WERI-Rb-1 (cell line): ENCODE measurements at regions not wholly inside any gene's neighbourhood (a gene's known extent, or its start where the extent isn't known, plus 50 kb on each side); places are given as distances from the start of the nearest gene placed in this dataset.
"Not testable (repeated sequence)": the region's sequence is repeated elsewhere in the genome, so short reads cannot be mapped to it uniquely, and the experiment has no call there.

Experiments
- DNase-seq: peaks from one replicate; pipeline ENCODE4 v3.0.0-alpha.2; 2020
- H3K27ac ChIP-seq: fragments of 250-450 bp; sonication (Bioruptor Pico); 2 replicates; pipeline ENCODE4 v1.5.1; 2020; ENCODE audit warnings: mild to moderate bottlenecking, moderate library complexity
- H3K27me3 ChIP-seq: fragments of 250-450 bp; sonication (Bioruptor Pico); 2 replicates; pipeline ENCODE4 v1.5.1; 2021; ENCODE audit warnings: mild to moderate bottlenecking, low read depth, moderate library complexity; ENCODE audit not compliant: insufficient read depth, severe bottlenecking
- H3K36me3 ChIP-seq: fragments of 250-450 bp; sonication (Bioruptor Pico); 2 replicates; pipeline ENCODE4 v1.5.1; 2020; ENCODE audit warnings: mild to moderate bottlenecking, moderate library complexity
- H3K4me3 ChIP-seq: 2 replicates; pipeline ENCODE4 v1.5.1; 2011; ENCODE audit warnings: low read depth, mild to moderate bottlenecking, control low read depth, low read length
- H3K9me3 ChIP-seq: fragments of 250-450 bp; sonication (Bioruptor Pico); 2 replicates; pipeline ENCODE4 v1.5.1; 2021; ENCODE audit warnings: mild to moderate bottlenecking, moderate library complexity; ENCODE audit not compliant: severe bottlenecking

- H3K9me3 ChIP-seq, H3K4me3 ChIP-seq, DNase-seq, H3K27me3 ChIP-seq, H3K27ac ChIP-seq, H3K36me3 ChIP-seq: not testable (repeated sequence)
Measured at GRCh38 chr1:143826162-143826561, 145.6 kb downstream of the FAM72C start.

- H3K4me3 ChIP-seq, H3K27me3 ChIP-seq, H3K36me3 ChIP-seq, H3K27ac ChIP-seq, H3K9me3 ChIP-seq, DNase-seq: not testable (repeated sequence)
Measured at GRCh38 chr1:143824266-143824665, 147.5 kb downstream of the FAM72C start.

- not testable (repeated sequence) for H3K36me3 ChIP-seq, H3K9me3 ChIP-seq, H3K27me3 ChIP-seq, DNase-seq, H3K27ac ChIP-seq, H3K4me3 ChIP-seq
Measured at GRCh38 chr1:143820058-143820457, 151.7 kb downstream of the FAM72C start.

- not testable (repeated sequence) for H3K36me3 ChIP-seq, DNase-seq, H3K9me3 ChIP-seq, H3K4me3 ChIP-seq, H3K27me3 ChIP-seq, H3K27ac ChIP-seq
Measured at GRCh38 chr1:143816369-143816768, 155.4 kb downstream of the FAM72C start.

- H3K27me3 ChIP-seq, H3K4me3 ChIP-seq, H3K36me3 ChIP-seq, DNase-seq, H3K9me3 ChIP-seq, H3K27ac ChIP-seq: not testable (repeated sequence)
Measured at GRCh38 chr1:143805374-143805773, 166.4 kb downstream of the FAM72C start.

GRCh38 chr1:143804707-143805356 is 167.0 kb downstream of the FAM72C start:
- H3K27ac ChIP-seq, H3K27me3 ChIP-seq, H3K9me3 ChIP-seq, H3K36me3 ChIP-seq, DNase-seq: not testable (repeated sequence)
- H3K4me3 ChIP-seq: peak overlapping the region; percentile 28

- H3K36me3 ChIP-seq, H3K27ac ChIP-seq, H3K27me3 ChIP-seq, H3K9me3 ChIP-seq: not testable (repeated sequence)
- peak overlapping the region; percentile 48 for H3K4me3 ChIP-seq
- DNase-seq: peak; percentile 12
Measured at GRCh38 chr1:143803927-143804411, 167.8 kb downstream of the FAM72C start.

GRCh38 chr1:143803095-143803494 is 168.7 kb downstream of the FAM72C start:
- H3K9me3 ChIP-seq, H3K36me3 ChIP-seq, H3K27ac ChIP-seq, H3K27me3 ChIP-seq, DNase-seq, H3K4me3 ChIP-seq: not testable (repeated sequence)

GRCh38 chr1:143799568-143800187 is 172.1 kb downstream of the FAM72C start:
- not testable (repeated sequence) for DNase-seq, H3K4me3 ChIP-seq, H3K27ac ChIP-seq, H3K9me3 ChIP-seq, H3K36me3 ChIP-seq, H3K27me3 ChIP-seq

GRCh38 chr1:143796369-143796768 is 175.4 kb downstream of the FAM72C start:
- not testable (repeated sequence) for H3K36me3 ChIP-seq, H3K27me3 ChIP-seq, DNase-seq, H3K9me3 ChIP-seq, H3K4me3 ChIP-seq, H3K27ac ChIP-seq

- not testable (repeated sequence) for H3K36me3 ChIP-seq, H3K4me3 ChIP-seq, H3K27me3 ChIP-seq, H3K27ac ChIP-seq, DNase-seq, H3K9me3 ChIP-seq
Measured at GRCh38 chr1:143792047-143792937, 179.5 kb downstream of the FAM72C start.

- not testable (repeated sequence) for H3K27me3 ChIP-seq, H3K36me3 ChIP-seq, H3K9me3 ChIP-seq, H3K4me3 ChIP-seq, H3K27ac ChIP-seq, DNase-seq
Measured at GRCh38 chr1:143786381-143786780, 185.4 kb downstream of the FAM72C start.

GRCh38 chr1:143785883-143786282 is 185.9 kb downstream of the FAM72C start:
- DNase-seq, H3K4me3 ChIP-seq, H3K27ac ChIP-seq, H3K9me3 ChIP-seq, H3K36me3 ChIP-seq, H3K27me3 ChIP-seq: not testable (repeated sequence)

- not testable (repeated sequence) for DNase-seq, H3K36me3 ChIP-seq, H3K27ac ChIP-seq, H3K4me3 ChIP-seq, H3K9me3 ChIP-seq, H3K27me3 ChIP-seq
Measured at GRCh38 chr1:143784239-143784882, 187.4 kb downstream of the FAM72C start.
